ENCODE measurements at regions not wholly inside any gene's neighbourhood (a gene's known extent, or its start where the extent isn't known, plus 50 kb on each side); places are given as distances from the start of the nearest gene placed in this dataset.

GRCh38 chr15:31516874-31517273 lies 190.2 kb downstream of the KLF13 start:
- Histone ChIP-seq H3K4me3 (no peak overlapping the region), H3K36me3 (ENCODE audit: low read depth) (no peaks in the 10 kb centered on the region), H2AFZ (no peak overlapping the region), H4K20me1 (ENCODE audit: insufficient read depth) (no peaks in the 10 kb centered on the region), H3K79me2 (ENCODE audit: insufficient read depth) (no peaks in the 10 kb centered on the region), H3K27ac (no peak overlapping the region), H3K9me3 (ENCODE audit: low read depth) (no peaks in the 10 kb centered on the region), H3K4me1 (ENCODE audit: insufficient read depth) (no peaks in the 10 kb centered on the region), H3K9ac (no peak overlapping the region), H3K27me3 (replicated peaks; ENCODE audit: insufficient read depth) (peaks cover 10% of the 10 kb centered on the region), H3F3A (ENCODE audit: insufficient read depth) (no peaks in the 10 kb centered on the region), H3K9me2 (ENCODE audit: insufficient read depth) (no peaks in the 10 kb centered on the region), H3K4me2 (ENCODE audit: unreplicated experiment) (no peak overlapping the region)
- 29 to 31% methylated on average over 4 of the region's 4 CpGs for WGBS, 2 experiments (ENCODE audit: low coverage in 1 of 2, low lambda C conversion rate in 2 of 2, missing lambda C conversion rate in 2 of 2)
- DNase-seq = no peak
- TF ChIP-seq EZH2 (IDR thresholded peaks at IDR 0.05; ENCODE audit: insufficient read depth, poor library complexity, severe bottlenecking) = no peak
- TF ChIP-seq EZH2phosphoT487 (IDR thresholded peaks at IDR 0.05; ENCODE audit: insufficient read depth, low read depth) = no peak
- in situ Hi-C loops (cut with MboI) = no loop called here

GRCh38 chr15:31517711-31518110 lies 191.1 kb downstream of the KLF13 start:
- H2AFZ ChIP-seq = no peak overlapping the region
- H3K4me3 ChIP-seq = no peak overlapping the region
- peaks cover 10% of the 10 kb centered on the region for H3K27me3 ChIP-seq (replicated peaks; ENCODE audit: insufficient read depth)
- no peaks in the 10 kb centered on the region for H3K4me1 ChIP-seq (ENCODE audit: insufficient read depth)
- no peaks in the 10 kb centered on the region for H3K36me3 ChIP-seq (ENCODE audit: low read depth)
- no peaks in the 10 kb centered on the region for H3K9me2 ChIP-seq (ENCODE audit: insufficient read depth)
- DNase-seq = no peak
- H3K27ac ChIP-seq = no peak overlapping the region
- in situ Hi-C loops (cut with MboI) = no loop called here
- no peaks in the 10 kb centered on the region for H3K9me3 ChIP-seq (ENCODE audit: low read depth)
- no peaks in the 10 kb centered on the region for H4K20me1 ChIP-seq (ENCODE audit: insufficient read depth)
- no peaks in the 10 kb centered on the region for H3F3A ChIP-seq (ENCODE audit: insufficient read depth)
- no peak overlapping the region for H3K4me2 ChIP-seq (ENCODE audit: unreplicated experiment)
- TF ChIP-seq EZH2phosphoT487 (IDR thresholded peaks at IDR 0.05; ENCODE audit: insufficient read depth, low read depth) (no peak), EZH2 (IDR thresholded peaks at IDR 0.05; ENCODE audit: insufficient read depth, poor library complexity, severe bottlenecking) (no peak)
- H3K9ac ChIP-seq = no peak overlapping the region
- H3K79me2 ChIP-seq (ENCODE audit: insufficient read depth) = no peaks in the 10 kb centered on the region
- 60 to 63% methylated on average over 5 of the region's 5 CpGs for WGBS, 2 experiments (ENCODE audit: low coverage in 1 of 2, low lambda C conversion rate in 2 of 2, missing lambda C conversion rate in 2 of 2)

GRCh38 chr15:31522028-31522427 lies 195.4 kb downstream of the KLF13 start:
- no peaks in the 10 kb centered on the region for H4K20me1 ChIP-seq (ENCODE audit: insufficient read depth)
- H2AFZ ChIP-seq = no peak overlapping the region
- no peaks in the 10 kb centered on the region for H3K9me3 ChIP-seq (ENCODE audit: low read depth)
- H3K27ac ChIP-seq = no peak overlapping the region
- no peaks in the 10 kb centered on the region for H3K4me1 ChIP-seq (ENCODE audit: insufficient read depth)
- in situ Hi-C loops (cut with MboI) = no loop called here
- DNase-seq = no peak
- H3K27me3 ChIP-seq (replicated peaks; ENCODE audit: insufficient read depth) = no peaks in the 10 kb centered on the region; the same call in 1 of the 2 replicates
- WGBS, 2 experiments (ENCODE audit: low coverage in 1 of 2, low lambda C conversion rate in 2 of 2, missing lambda C conversion rate in 2 of 2) = 62 to 66% methylated on average over 4 of the region's 4 CpGs
- no peak overlapping the region for H3K4me2 ChIP-seq (ENCODE audit: unreplicated experiment)
- H3K36me3 ChIP-seq (ENCODE audit: low read depth) = no peaks in the 10 kb centered on the region
- H3F3A ChIP-seq (ENCODE audit: insufficient read depth) = no peaks in the 10 kb centered on the region
- H3K79me2 ChIP-seq (ENCODE audit: insufficient read depth) = no peaks in the 10 kb centered on the region
- TF ChIP-seq EZH2 (IDR thresholded peaks at IDR 0.05; ENCODE audit: insufficient read depth, poor library complexity, severe bottlenecking) (no peak), EZH2phosphoT487 (IDR thresholded peaks at IDR 0.05; ENCODE audit: insufficient read depth, low read depth) (no peak)
- H3K4me3 ChIP-seq = no peak overlapping the region
- no peaks in the 10 kb centered on the region for H3K9me2 ChIP-seq (ENCODE audit: insufficient read depth)
- H3K9ac ChIP-seq = no peak overlapping the region

GRCh38 chr15:31523027-31523654 lies 196.5 kb downstream of the KLF13 start:
- H3K27me3 ChIP-seq (replicated peaks; ENCODE audit: insufficient read depth) = no peaks in the 10 kb centered on the region
- whole genome bisulfite sequencing, 2 experiments (ENCODE audit: low coverage in 1 of 2, low lambda C conversion rate in 2 of 2, missing lambda C conversion rate in 2 of 2) = 58 to 64% methylated on average over 10 of the region's 10 CpGs
- H4K20me1 ChIP-seq (ENCODE audit: insufficient read depth) = no peaks in the 10 kb centered on the region
- no peak overlapping the region for H3K9ac ChIP-seq
- no peaks in the 10 kb centered on the region for H3K9me3 ChIP-seq (ENCODE audit: low read depth)
- TF ChIP-seq EZH2phosphoT487 (IDR thresholded peaks at IDR 0.05; ENCODE audit: insufficient read depth, low read depth) (no peak), EZH2 (IDR thresholded peaks at IDR 0.05; ENCODE audit: insufficient read depth, poor library complexity, severe bottlenecking) (no peak)
- in situ Hi-C loops (cut with MboI) = no loop called here
- H3K9me2 ChIP-seq (ENCODE audit: insufficient read depth) = no peaks in the 10 kb centered on the region
- H3K79me2 ChIP-seq (ENCODE audit: insufficient read depth) = no peaks in the 10 kb centered on the region
- H3K4me3 ChIP-seq = no peak overlapping the region
- no peaks in the 10 kb centered on the region for H3K4me1 ChIP-seq (ENCODE audit: insufficient read depth)
- H3K4me2 ChIP-seq (ENCODE audit: unreplicated experiment) = no peak overlapping the region
- no peaks in the 10 kb centered on the region for H3K36me3 ChIP-seq (ENCODE audit: low read depth)
- no peak overlapping the region for H2AFZ ChIP-seq
- no peak for DNase-seq
- H3F3A ChIP-seq (ENCODE audit: insufficient read depth) = no peaks in the 10 kb centered on the region
- no peak overlapping the region for H3K27ac ChIP-seq

GRCh38 chr15:31523655-31524049 lies 197.0 kb downstream of the KLF13 start:
- H3K9ac ChIP-seq = no peak overlapping the region
- no peaks in the 10 kb centered on the region for H3K4me1 ChIP-seq (ENCODE audit: insufficient read depth)
- no peaks in the 10 kb centered on the region for H4K20me1 ChIP-seq (ENCODE audit: insufficient read depth)
- TF ChIP-seq EZH2phosphoT487 (IDR thresholded peaks at IDR 0.05; ENCODE audit: insufficient read depth, low read depth) = no peak
- TF ChIP-seq EZH2 (IDR thresholded peaks at IDR 0.05; ENCODE audit: insufficient read depth, poor library complexity, severe bottlenecking) = no peak
- no peak for DNase-seq
- H3K9me2 ChIP-seq (ENCODE audit: insufficient read depth) = no peaks in the 10 kb centered on the region
- no peaks in the 10 kb centered on the region for H3K27me3 ChIP-seq (replicated peaks; ENCODE audit: insufficient read depth)
- no peak overlapping the region for H3K4me2 ChIP-seq (ENCODE audit: unreplicated experiment)
- H3K4me3 ChIP-seq = no peak overlapping the region
- no peaks in the 10 kb centered on the region for H3F3A ChIP-seq (ENCODE audit: insufficient read depth)
- no peaks in the 10 kb centered on the region for H3K36me3 ChIP-seq (ENCODE audit: low read depth)
- 42 to 50% methylated on average over 5 of the region's 5 CpGs for WGBS, 2 experiments (ENCODE audit: low coverage in 1 of 2, low lambda C conversion rate in 2 of 2, missing lambda C conversion rate in 2 of 2)
- in situ Hi-C loops (cut with MboI) = no loop called here
- no peaks in the 10 kb centered on the region for H3K9me3 ChIP-seq (ENCODE audit: low read depth)
- H2AFZ ChIP-seq = no peak overlapping the region
- H3K27ac ChIP-seq = no peak overlapping the region
- H3K79me2 ChIP-seq (ENCODE audit: insufficient read depth) = no peaks in the 10 kb centered on the region

Data from GM23248 (cell line).